Prostate gland (tissue), 2 donors: ENCODE measurements at regions not wholly inside any gene's neighbourhood (a gene's known extent, or its start where the extent isn't known, plus 50 kb on each side); places are given as distances from the start of the nearest gene placed in this dataset.

Experiments used
- DNase-seq: peaks from one replicate; pipeline ENCODE4 v3.0.0-alpha.2; 2019; ENCODE audit warnings: low spot score
- H3K27ac ChIP-seq, 2 donors: fragments of 200-600 bp; sonication (generic); 2 replicates each; pipeline ENCODE4 v1.5.1; 2017 to 2019
- H3K27me3 ChIP-seq: fragments of 200-600 bp; sonication (generic); replicated peaks from 2 replicates; pipeline ENCODE4 v1.5.1; 2019; ENCODE audit not compliant: insufficient read depth
- H3K36me3 ChIP-seq, 2 donors: fragments of 200-600 bp; sonication (generic); 1 replicate in 1 of 2; 2 replicates in 1 of 2; pipeline versions ENCODE4 v1.5.1 to v1.8.1; 2017 to 2019
- H3K4me1 ChIP-seq: fragments of 200-600 bp; sonication (generic); replicated peaks from 2 replicates; pipeline ENCODE4 v1.5.1; 2019
- H3K4me3 ChIP-seq, 2 donors: fragments of 200-600 bp; sonication (generic); 2 replicates each; pipeline ENCODE4 v1.5.1; 2017 to 2019
- H3K9me3 ChIP-seq: fragments of 200-600 bp; sonication (generic); 2 replicates; pipeline ENCODE4 v1.5.1; 2017
- POLR2A ChIP-seq: fragments of 450-650 bp; IDR thresholded peaks from one replicate; pipeline ENCODE4 v1.6.1; 2016; ENCODE audit warnings: antibody characterized with exemption, mild to moderate bottlenecking
- POLR2AphosphoS5 ChIP-seq: sonication (generic); formaldehyde crosslinking; IDR thresholded peaks from one replicate; pipeline ENCODE4 v1.6.1; 2017; ENCODE audit warnings: antibody characterized with exemption
- WGBS: methylation state at CpG from one replicate; pipeline ENCODE4 v1.1.5; 2018; 5-methylcytosine and 5-hydroxymethylcytosine counted together
- intact Hi-C: fragments of 100-400 bp; cut with DNase I; formaldehyde crosslinking; loops from one replicate; pipeline ENCODE4 v1.14.2; 2022
- TF ChIP-seq, protein P1 (sequence below), 4 experiments: fragments of 200-600 bp in 2 of 4; fragments of 450-650 bp in 2 of 4; sonication (generic) in 2 of 4; IDR thresholded peaks; 1 replicate in 3 of 4; 2 replicates in 1 of 4; pipeline ENCODE4 v1.5.1; 2016 to 2019; ENCODE audit warnings: antibody characterized with exemption in 4 of 4, mild to moderate bottlenecking in 2 of 4, moderate library complexity in 2 of 4

DNA sequence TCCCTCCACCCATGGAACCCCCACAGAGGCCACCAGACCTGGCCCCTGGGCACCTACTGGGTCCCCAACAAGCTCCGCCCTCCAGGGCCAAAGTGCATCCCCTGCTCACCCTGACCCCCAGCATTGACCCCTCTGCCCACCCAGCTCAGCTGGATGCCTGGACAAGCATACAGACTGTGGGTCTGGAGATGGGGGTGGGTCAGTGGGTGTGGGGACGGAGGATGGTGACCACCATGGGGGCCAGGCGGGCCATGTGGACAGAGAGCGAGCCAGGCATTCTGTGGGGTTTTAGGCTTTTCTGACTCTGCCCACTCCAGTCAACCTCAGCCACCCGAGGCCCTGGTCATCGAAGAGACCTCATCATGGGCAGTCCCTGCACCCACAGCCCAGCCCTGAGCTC, 183.7 kb downstream of the BRD1 start:
- Histone ChIP-seq H3K36me3 (no peaks in the 10 kb centered on the region), H3K27me3 (peaks cover 3% of the 10 kb centered on the region), H3K27ac (no peak overlapping the region), H3K9me3 (no peaks in the 10 kb centered on the region), H3K4me1 (no peaks in the 10 kb centered on the region), H3K4me3 (no peak overlapping the region)
- intact Hi-C loops = no loop called here
- WGBS = 87% methylated on average over 6 of the region's 6 CpGs
- TF ChIP-seq POLR2A (no peak), POLR2AphosphoS5 (no peak)
- TF ChIP-seq, protein P1, sequence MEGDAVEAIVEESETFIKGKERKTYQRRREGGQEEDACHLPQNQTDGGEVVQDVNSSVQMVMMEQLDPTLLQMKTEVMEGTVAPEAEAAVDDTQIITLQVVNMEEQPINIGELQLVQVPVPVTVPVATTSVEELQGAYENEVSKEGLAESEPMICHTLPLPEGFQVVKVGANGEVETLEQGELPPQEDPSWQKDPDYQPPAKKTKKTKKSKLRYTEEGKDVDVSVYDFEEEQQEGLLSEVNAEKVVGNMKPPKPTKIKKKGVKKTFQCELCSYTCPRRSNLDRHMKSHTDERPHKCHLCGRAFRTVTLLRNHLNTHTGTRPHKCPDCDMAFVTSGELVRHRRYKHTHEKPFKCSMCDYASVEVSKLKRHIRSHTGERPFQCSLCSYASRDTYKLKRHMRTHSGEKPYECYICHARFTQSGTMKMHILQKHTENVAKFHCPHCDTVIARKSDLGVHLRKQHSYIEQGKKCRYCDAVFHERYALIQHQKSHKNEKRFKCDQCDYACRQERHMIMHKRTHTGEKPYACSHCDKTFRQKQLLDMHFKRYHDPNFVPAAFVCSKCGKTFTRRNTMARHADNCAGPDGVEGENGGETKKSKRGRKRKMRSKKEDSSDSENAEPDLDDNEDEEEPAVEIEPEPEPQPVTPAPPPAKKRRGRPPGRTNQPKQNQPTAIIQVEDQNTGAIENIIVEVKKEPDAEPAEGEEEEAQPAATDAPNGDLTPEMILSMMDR (IDR thresholded peaks at IDR 0.05) = no peak
- DNase-seq = no peak

- H3K27me3 ChIP-seq = peaks cover 3% of the 10 kb centered on the region
- TF ChIP-seq, protein P1 (IDR thresholded peaks at IDR 0.05) = no peak
- TF ChIP-seq POLR2AphosphoS5 (no peak), POLR2A (no peak)
- 91% methylated on average over 16 of the region's 16 CpGs for WGBS
Measured at GRCh38 chr22:49643466-49643865, 184.2 kb downstream of the BRD1 start.

DNA sequence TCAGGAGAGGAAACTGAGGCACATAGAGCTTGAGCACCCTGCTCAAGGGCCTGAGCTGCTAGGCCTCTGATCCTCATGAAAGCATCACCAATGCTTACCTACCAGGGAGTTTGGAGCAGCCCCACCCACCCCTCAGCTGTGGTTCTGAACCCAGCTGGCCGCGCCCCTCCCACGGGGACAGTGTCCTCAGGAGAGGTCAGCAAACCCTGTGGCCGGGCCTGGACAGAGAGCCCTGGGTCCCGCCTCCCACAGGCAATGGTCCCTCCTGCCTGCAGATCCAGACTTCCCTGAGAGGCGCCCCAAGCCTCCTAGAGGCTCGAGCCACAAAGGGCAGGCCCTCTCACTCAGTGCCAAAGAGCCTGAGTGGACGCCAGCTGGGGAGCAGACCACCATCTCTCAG, 184.9 kb downstream of the BRD1 start:
- Histone ChIP-seq H3K9me3 (no peaks in the 10 kb centered on the region), H3K27ac (no peak overlapping the region), H3K36me3 (no peaks in the 10 kb centered on the region), H3K4me3 (no peak overlapping the region), H3K27me3 (peaks cover 3% of the 10 kb centered on the region), H3K4me1 (no peaks in the 10 kb centered on the region)
- DNase-seq = no peak
- WGBS = 64% methylated on average over 5 of the region's 8 CpGs
- intact Hi-C loops = no loop called here
- no peak for TF ChIP-seq POLR2AphosphoS5
- no peak for TF ChIP-seq POLR2A
- TF ChIP-seq, protein P1 (IDR thresholded peaks at IDR 0.05) = no peak

More at GRCh38 chr22:49643466-49643865, 184.2 kb downstream of the BRD1 start:
- no peak for DNase-seq
- H3K36me3 ChIP-seq = no peaks in the 10 kb centered on the region
- intact Hi-C loops = no loop called here
- H3K4me3 ChIP-seq = no peak overlapping the region
- no peak overlapping the region for H3K27ac ChIP-seq
- H3K4me1 ChIP-seq = no peaks in the 10 kb centered on the region
- H3K9me3 ChIP-seq = no peaks in the 10 kb centered on the region

- DNase-seq = no peak
- intact Hi-C loops = no loop called here
- Histone ChIP-seq H3K27me3 (peaks cover 3% of the 10 kb centered on the region), H3K36me3 (no peaks in the 10 kb centered on the region), H3K4me3 (no peak overlapping the region), H3K9me3 (no peaks in the 10 kb centered on the region), H3K4me1 (no peaks in the 10 kb centered on the region), H3K27ac (no peak overlapping the region)
- TF ChIP-seq POLR2A (no peak), POLR2AphosphoS5 (no peak)
- TF ChIP-seq, protein P1 (IDR thresholded peaks at IDR 0.05) = no peak
- WGBS = 53% methylated on average over 5 of the region's 7 CpGs
Measured at GRCh38 chr22:49642331-49642730, 185.3 kb downstream of the BRD1 start.

DNA sequence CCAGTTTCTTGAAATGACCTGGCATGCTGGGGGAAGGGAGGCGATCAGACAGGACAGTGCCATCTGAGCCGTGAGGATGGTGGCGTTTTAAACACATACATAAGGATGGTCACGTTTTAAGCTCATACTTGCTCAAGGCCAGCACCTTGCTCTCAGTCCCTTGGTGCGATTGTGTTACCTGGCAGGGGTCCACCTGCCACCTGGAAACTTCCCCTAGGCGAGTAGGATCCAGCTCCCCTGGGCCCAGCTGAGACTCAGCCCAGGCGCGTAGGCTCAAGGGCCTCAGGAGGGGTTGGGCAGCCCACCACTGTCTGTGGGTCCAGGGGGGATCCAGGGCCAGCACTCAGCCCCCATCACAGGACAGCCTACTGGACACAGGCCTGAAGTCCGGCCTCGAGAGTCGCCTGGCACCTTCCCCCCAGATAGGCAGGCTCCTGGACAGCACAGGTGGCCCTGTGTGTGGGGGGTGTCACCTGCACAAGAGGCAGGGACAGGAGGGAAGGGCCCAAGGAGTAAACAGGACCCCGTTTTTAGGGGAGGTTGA, 185.8 kb downstream of the BRD1 start:
- intact Hi-C loops = no loop called here
- DNase-seq = no peak
- Histone ChIP-seq H3K36me3 (no peaks in the 10 kb centered on the region), H3K9me3 (no peaks in the 10 kb centered on the region), H3K27me3 (no peaks in the 10 kb centered on the region), H3K27ac (no peak overlapping the region), H3K4me3 (no peak overlapping the region), H3K4me1 (no peaks in the 10 kb centered on the region)
- no peak for TF ChIP-seq POLR2A
- TF ChIP-seq, protein P1 (IDR thresholded peaks at IDR 0.05) = no peak
- TF ChIP-seq POLR2AphosphoS5 = no peak
- 80% methylated on average over 12 of the region's 12 CpGs for WGBS
